ENCODE measurements at regions not wholly inside any gene's neighbourhood (a gene's known extent, or its start where the extent isn't known, plus 50 kb on each side); places are given as distances from the start of the nearest gene placed in this dataset.

DNA sequence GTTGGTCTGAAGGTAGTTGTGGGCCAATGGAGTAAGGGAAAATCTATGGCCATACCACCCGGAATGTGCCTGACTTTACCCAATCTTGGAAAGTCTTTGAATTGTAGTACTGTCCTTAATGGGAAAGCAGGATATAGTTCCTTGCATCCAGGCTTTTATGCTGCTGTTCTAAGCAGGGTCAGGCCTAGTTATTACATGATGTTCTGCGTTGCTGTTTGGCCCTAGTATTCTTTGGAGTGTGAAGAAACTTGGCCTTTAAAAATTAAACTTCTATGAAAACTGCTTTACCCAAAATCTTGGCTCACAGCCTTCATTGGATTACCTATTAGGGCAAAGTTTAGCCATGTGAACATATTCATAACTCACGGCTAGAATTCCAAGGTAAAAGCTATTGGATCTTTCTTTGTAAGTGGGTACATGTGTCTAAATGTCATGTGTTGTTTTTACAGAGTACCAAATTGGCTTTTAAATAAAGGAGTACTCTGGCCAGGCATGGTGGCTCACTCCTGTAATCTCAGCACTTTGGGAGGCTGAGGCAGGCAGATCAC is 211.1 kb downstream of the DTWD2 start:
- H3F3A ChIP-seq (replicated peaks; ENCODE audit: low read depth): no peaks in the 10 kb centered on the region
- H3K4me3 ChIP-seq: no peak overlapping the region
- Mint-ChIP-seq H3K9me3 (no peaks in the 10 kb centered on the region; the same call in 2 of the 3 replicates), H3K27ac (no peak overlapping the region), H3K4me3 (no peak overlapping the region), H3K36me3 (ENCODE audit: low read depth) (no peaks in the 10 kb centered on the region), H3K4me1 (peaks cover 6% of the 10 kb centered on the region; the same call in 2 of the 3 replicates), H3K27me3 (ENCODE audit: insufficient read depth, low read depth, poor library complexity) (no peaks in the 10 kb centered on the region)
- H3K27ac ChIP-seq (ENCODE audit: low read depth): no peak overlapping the region
- H3K79me2 ChIP-seq (replicated peaks; ENCODE audit: insufficient read depth): no peaks in the 10 kb centered on the region
- no peak for ATAC-seq
- H3K4me2 ChIP-seq: no peak overlapping the region
- H3K27me3 ChIP-seq (ENCODE audit: insufficient read depth): no peaks in the 10 kb centered on the region
- no peak for DNase-seq (ENCODE audit: low spot score)
- H4K20me1 ChIP-seq (replicated peaks; ENCODE audit: insufficient read depth): no peaks in the 10 kb centered on the region
- 0 out of 2 replicates have a peak, but pooled peaks cover 3% of the 10 kb centered on the region for H3K4me1 ChIP-seq (ENCODE audit: insufficient read depth)
- TF ChIP-seq, protein P1, sequence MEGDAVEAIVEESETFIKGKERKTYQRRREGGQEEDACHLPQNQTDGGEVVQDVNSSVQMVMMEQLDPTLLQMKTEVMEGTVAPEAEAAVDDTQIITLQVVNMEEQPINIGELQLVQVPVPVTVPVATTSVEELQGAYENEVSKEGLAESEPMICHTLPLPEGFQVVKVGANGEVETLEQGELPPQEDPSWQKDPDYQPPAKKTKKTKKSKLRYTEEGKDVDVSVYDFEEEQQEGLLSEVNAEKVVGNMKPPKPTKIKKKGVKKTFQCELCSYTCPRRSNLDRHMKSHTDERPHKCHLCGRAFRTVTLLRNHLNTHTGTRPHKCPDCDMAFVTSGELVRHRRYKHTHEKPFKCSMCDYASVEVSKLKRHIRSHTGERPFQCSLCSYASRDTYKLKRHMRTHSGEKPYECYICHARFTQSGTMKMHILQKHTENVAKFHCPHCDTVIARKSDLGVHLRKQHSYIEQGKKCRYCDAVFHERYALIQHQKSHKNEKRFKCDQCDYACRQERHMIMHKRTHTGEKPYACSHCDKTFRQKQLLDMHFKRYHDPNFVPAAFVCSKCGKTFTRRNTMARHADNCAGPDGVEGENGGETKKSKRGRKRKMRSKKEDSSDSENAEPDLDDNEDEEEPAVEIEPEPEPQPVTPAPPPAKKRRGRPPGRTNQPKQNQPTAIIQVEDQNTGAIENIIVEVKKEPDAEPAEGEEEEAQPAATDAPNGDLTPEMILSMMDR (conservative IDR thresholded peaks at IDR 0.05; ENCODE audit: low read depth in 2 of 2): no peak
- TF ChIP-seq STAT1 (IDR thresholded peaks at IDR 0.05; ENCODE audit: unreplicated experiment) (no peak), NANOG (IDR thresholded peaks at IDR 0.05; ENCODE audit: borderline replicate concordance) (no peak)
- no peaks in the 10 kb centered on the region for H3K36me3 ChIP-seq (ENCODE audit: insufficient read depth)
- no peak overlapping the region for H2AFZ ChIP-seq
- H3K9me2 ChIP-seq (ENCODE audit: insufficient read depth): no peaks in the 10 kb centered on the region; the same call in 1 of the 2 replicates

DNA sequence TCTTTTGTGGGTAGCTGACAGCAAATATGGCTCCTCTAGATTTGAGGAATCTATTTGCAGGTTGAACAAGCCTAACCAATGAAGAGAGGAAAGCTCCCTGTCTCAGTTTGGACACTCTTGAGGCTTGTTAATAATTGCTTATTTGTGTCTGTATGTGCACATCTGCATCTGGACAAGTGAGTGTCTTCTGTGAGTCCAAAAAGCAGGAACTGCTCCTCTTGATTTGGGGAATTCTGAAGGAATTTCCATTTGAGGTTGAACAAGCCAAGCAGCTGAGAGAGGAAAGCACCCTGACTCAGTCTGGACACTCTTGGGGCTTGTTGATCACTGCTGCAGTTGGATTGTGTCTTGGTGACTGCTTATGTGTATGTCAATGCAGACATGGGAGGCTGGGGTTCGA is 211.6 kb downstream of the DTWD2 start:
- Mint-ChIP-seq H3K36me3 (ENCODE audit: low read depth) (no peaks in the 10 kb centered on the region; the same call in 2 of the 3 replicates), H3K4me3 (no peak overlapping the region)
- TF ChIP-seq EZH2 (IDR thresholded peaks at IDR 0.05; ENCODE audit: low read depth, unreplicated experiment) (no peak), EZH2phosphoT487 (IDR thresholded peaks at IDR 0.05; ENCODE audit: unreplicated experiment) (no peak), JUNB (IDR thresholded peaks at IDR 0.05; ENCODE audit: unreplicated experiment) (no peak), POLR2AphosphoS5 (IDR thresholded peaks at IDR 0.05; ENCODE audit: low read depth) (no peak), ZNF114 (CRISPR knock-in tag; IDR thresholded peaks at IDR 0.05) (no peak), CREB1 (CRISPR knock-in tag; IDR thresholded peaks at IDR 0.05; ENCODE audit: low read depth) (no peak)
- TF ChIP-seq, protein P2, sequence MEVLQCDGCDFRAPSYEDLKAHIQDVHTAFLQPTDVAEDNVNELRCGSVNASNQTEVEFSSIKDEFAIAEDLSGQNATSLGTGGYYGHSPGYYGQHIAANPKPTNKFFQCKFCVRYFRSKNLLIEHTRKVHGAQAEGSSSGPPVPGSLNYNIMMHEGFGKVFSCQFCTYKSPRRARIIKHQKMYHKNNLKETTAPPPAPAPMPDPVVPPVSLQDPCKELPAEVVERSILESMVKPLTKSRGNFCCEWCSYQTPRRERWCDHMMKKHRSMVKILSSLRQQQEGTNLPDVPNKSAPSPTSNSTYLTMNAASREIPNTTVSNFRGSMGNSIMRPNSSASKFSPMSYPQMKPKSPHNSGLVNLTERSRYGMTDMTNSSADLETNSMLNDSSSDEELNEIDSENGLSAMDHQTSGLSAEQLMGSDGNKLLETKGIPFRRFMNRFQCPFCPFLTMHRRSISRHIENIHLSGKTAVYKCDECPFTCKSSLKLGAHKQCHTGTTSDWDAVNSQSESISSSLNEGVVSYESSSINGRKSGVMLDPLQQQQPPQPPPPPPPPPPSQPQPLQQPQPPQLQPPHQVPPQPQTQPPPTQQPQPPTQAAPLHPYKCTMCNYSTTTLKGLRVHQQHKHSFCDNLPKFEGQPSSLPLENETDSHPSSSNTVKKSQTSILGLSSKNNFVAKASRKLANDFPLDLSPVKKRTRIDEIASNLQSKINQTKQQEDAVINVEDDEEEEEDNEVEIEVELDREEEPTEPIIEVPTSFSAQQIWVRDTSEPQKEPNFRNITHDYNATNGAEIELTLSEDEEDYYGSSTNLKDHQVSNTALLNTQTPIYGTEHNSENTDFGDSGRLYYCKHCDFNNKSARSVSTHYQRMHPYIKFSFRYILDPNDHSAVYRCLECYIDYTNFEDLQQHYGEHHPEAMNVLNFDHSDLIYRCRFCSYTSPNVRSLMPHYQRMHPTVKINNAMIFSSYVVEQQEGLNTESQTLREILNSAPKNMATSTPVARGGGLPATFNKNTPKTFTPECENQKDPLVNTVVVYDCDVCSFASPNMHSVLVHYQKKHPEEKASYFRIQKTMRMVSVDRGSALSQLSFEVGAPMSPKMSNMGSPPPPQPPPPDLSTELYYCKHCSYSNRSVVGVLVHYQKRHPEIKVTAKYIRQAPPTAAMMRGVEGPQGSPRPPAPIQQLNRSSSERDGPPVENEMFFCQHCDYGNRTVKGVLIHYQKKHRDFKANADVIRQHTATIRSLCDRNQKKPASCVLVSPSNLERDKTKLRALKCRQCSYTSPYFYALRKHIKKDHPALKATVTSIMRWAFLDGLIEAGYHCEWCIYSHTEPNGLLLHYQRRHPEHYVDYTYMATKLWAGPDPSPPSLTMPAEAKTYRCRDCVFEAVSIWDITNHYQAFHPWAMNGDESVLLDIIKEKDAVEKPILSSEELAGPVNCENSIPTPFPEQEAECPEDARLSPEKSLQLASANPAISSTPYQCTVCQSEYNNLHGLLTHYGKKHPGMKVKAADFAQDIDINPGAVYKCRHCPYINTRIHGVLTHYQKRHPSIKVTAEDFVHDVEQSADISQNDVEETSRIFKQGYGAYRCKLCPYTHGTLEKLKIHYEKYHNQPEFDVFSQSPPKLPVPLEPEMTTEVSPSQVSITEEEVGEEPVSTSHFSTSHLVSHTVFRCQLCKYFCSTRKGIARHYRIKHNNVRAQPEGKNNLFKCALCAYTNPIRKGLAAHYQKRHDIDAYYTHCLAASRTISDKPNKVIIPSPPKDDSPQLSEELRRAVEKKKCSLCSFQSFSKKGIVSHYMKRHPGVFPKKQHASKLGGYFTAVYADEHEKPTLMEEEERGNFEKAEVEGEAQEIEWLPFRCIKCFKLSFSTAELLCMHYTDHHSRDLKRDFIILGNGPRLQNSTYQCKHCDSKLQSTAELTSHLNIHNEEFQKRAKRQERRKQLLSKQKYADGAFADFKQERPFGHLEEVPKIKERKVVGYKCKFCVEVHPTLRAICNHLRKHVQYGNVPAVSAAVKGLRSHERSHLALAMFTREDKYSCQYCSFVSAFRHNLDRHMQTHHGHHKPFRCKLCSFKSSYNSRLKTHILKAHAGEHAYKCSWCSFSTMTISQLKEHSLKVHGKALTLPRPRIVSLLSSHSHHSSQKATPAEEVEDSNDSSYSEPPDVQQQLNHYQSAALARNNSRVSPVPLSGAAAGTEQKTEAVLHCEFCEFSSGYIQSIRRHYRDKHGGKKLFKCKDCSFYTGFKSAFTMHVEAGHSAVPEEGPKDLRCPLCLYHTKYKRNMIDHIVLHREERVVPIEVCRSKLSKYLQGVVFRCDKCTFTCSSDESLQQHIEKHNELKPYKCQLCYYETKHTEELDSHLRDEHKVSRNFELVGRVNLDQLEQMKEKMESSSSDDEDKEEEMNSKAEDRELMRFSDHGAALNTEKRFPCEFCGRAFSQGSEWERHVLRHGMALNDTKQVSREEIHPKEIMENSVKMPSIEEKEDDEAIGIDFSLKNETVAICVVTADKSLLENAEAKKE (CRISPR knock-in tag; IDR thresholded peaks at IDR 0.05): no peak
- TF ChIP-seq, protein P3, sequence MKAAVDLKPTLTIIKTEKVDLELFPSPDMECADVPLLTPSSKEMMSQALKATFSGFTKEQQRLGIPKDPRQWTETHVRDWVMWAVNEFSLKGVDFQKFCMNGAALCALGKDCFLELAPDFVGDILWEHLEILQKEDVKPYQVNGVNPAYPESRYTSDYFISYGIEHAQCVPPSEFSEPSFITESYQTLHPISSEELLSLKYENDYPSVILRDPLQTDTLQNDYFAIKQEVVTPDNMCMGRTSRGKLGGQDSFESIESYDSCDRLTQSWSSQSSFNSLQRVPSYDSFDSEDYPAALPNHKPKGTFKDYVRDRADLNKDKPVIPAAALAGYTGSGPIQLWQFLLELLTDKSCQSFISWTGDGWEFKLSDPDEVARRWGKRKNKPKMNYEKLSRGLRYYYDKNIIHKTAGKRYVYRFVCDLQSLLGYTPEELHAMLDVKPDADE (IDR thresholded peaks at IDR 0.05): no peak

More for the DNA sequence above, 211.6 kb downstream of the DTWD2 start:
- no peaks in the 10 kb centered on the region for H4K20me1 ChIP-seq (replicated peaks; ENCODE audit: insufficient read depth)
- H3K27ac Mint-ChIP-seq: no peak overlapping the region
- no peak for ATAC-seq
- 0 out of 2 replicates have a peak, but pooled peaks cover 3% of the 10 kb centered on the region for H3K4me1 ChIP-seq (ENCODE audit: insufficient read depth)
- H3F3A ChIP-seq (replicated peaks; ENCODE audit: low read depth): no peaks in the 10 kb centered on the region
- H3K27me3 Mint-ChIP-seq (ENCODE audit: insufficient read depth, low read depth, poor library complexity): no peaks in the 10 kb centered on the region
- H3K36me3 ChIP-seq (ENCODE audit: insufficient read depth): no peaks in the 10 kb centered on the region
- no peak for DNase-seq (ENCODE audit: low spot score)
- H3K9me2 ChIP-seq (ENCODE audit: insufficient read depth): no peaks in the 10 kb centered on the region; the same call in 1 of the 2 replicates
- no peaks in the 10 kb centered on the region for H3K79me2 ChIP-seq (replicated peaks; ENCODE audit: insufficient read depth)
- H2AFZ ChIP-seq: no peak overlapping the region
- H3K27me3 ChIP-seq (ENCODE audit: insufficient read depth): no peaks in the 10 kb centered on the region
- peaks cover 6% of the 10 kb centered on the region; the same call in 2 of the 3 replicates for H3K4me1 Mint-ChIP-seq
- H3K4me3 ChIP-seq: no peak overlapping the region
- H3K4me2 ChIP-seq: no peak overlapping the region
- H3K27ac ChIP-seq (ENCODE audit: low read depth): no peak overlapping the region
- peaks cover 1% of the 10 kb centered on the region for H3K9me3 Mint-ChIP-seq

Measured in GM23338 (cell line).